Type B pancreatic cell (in vitro differentiated cells): ENCODE measurements at regions not wholly inside any gene's neighbourhood (a gene's known extent, or its start where the extent isn't known, plus 50 kb on each side); places are given as distances from the start of the nearest gene placed in this dataset.

Experiments used
- DNase-seq: peaks from one replicate; pipeline ENCODE4 v3.0.0; 2021; ENCODE audit warnings: mixed read lengths; ENCODE audit not compliant: unreplicated experiment; ENCODE audit errors: extremely low spot score
- H3K27ac Mint-ChIP-seq: 2 replicates; pipeline ENCODE4 v1.8.0; 2021; ENCODE audit warnings: mild to moderate bottlenecking, mixed read lengths
- H3K27me3 Mint-ChIP-seq: 2 replicates; pipeline ENCODE4 v1.8.0; 2021; ENCODE audit warnings: mixed read lengths
- H3K36me3 Mint-ChIP-seq: 2 replicates; pipeline ENCODE4 v1.8.0; 2021; ENCODE audit warnings: mixed read lengths
- H3K4me1 Mint-ChIP-seq: one replicate; pipeline ENCODE4 v1.8.0; 2021; ENCODE audit warnings: mixed read lengths; ENCODE audit not compliant: unreplicated experiment
- H3K4me3 Mint-ChIP-seq: 2 replicates; pipeline ENCODE4 v1.8.0; 2021; ENCODE audit warnings: mild to moderate bottlenecking, mixed read lengths
- H3K9me3 Mint-ChIP-seq: 2 replicates; pipeline ENCODE4 v1.8.0; 2021; ENCODE audit warnings: mixed read lengths
- TF ChIP-seq, protein P1 (sequence below): fragments of 200-600 bp; sonication (generic); conservative IDR thresholded peaks from 2 replicates; pipeline ENCODE4 v1.5.0; 2021; ENCODE audit warnings: antibody characterized with exemption, mild to moderate bottlenecking

- DNase-seq = no peak
- Mint-ChIP-seq H3K27ac (no peak overlapping the region), H3K27me3 (peaks cover 22% of the 10 kb centered on the region), H3K4me1 (no peaks in the 10 kb centered on the region), H3K36me3 (no peaks in the 10 kb centered on the region), H3K4me3 (no peak overlapping the region), H3K9me3 (no peaks in the 10 kb centered on the region)
- TF ChIP-seq, protein P1, sequence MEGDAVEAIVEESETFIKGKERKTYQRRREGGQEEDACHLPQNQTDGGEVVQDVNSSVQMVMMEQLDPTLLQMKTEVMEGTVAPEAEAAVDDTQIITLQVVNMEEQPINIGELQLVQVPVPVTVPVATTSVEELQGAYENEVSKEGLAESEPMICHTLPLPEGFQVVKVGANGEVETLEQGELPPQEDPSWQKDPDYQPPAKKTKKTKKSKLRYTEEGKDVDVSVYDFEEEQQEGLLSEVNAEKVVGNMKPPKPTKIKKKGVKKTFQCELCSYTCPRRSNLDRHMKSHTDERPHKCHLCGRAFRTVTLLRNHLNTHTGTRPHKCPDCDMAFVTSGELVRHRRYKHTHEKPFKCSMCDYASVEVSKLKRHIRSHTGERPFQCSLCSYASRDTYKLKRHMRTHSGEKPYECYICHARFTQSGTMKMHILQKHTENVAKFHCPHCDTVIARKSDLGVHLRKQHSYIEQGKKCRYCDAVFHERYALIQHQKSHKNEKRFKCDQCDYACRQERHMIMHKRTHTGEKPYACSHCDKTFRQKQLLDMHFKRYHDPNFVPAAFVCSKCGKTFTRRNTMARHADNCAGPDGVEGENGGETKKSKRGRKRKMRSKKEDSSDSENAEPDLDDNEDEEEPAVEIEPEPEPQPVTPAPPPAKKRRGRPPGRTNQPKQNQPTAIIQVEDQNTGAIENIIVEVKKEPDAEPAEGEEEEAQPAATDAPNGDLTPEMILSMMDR = no peak
Observed at GRCh38 chr5:2047341-2047927, 164.7 kb upstream of the IRX4 start.

- TF ChIP-seq, protein P1 = no peak
- Mint-ChIP-seq H3K4me1 (no peaks in the 10 kb centered on the region), H3K36me3 (no peaks in the 10 kb centered on the region), H3K27me3 (peaks cover 23% of the 10 kb centered on the region), H3K27ac (no peak overlapping the region), H3K9me3 (no peaks in the 10 kb centered on the region), H3K4me3 (no peak overlapping the region)
- DNase-seq = no peak
Observed at GRCh38 chr5:2044041-2044440, 161.3 kb upstream of the IRX4 start.

DNA sequence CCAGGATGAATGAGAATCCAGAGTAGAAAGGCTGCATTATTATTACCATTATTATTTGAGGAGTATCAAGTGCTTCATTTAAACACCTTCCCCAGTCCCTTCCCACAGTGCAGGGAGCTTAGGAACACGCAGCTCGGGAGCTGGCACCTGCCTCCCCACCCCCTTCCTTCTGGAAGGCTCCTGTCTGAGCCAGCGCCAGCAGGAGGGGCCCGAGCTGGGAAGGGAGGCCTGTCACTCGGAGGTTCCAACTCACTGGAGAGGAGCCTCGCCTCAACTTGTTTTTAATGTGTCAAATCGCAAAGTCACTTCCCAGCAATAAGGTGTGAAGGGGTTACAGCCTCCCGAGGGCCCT is 156.4 kb upstream of the IRX4 start:
- no peak overlapping the region for H3K4me3 Mint-ChIP-seq
- no peak for DNase-seq
- no peaks in the 10 kb centered on the region for H3K4me1 Mint-ChIP-seq
- TF ChIP-seq, protein P1 = no peak
- H3K36me3 Mint-ChIP-seq = peaks cover 2% of the 10 kb centered on the region
- no peaks in the 10 kb centered on the region for H3K9me3 Mint-ChIP-seq
- H3K27ac Mint-ChIP-seq = no peak overlapping the region
- peaks cover 40% of the 10 kb centered on the region for H3K27me3 Mint-ChIP-seq

DNA sequence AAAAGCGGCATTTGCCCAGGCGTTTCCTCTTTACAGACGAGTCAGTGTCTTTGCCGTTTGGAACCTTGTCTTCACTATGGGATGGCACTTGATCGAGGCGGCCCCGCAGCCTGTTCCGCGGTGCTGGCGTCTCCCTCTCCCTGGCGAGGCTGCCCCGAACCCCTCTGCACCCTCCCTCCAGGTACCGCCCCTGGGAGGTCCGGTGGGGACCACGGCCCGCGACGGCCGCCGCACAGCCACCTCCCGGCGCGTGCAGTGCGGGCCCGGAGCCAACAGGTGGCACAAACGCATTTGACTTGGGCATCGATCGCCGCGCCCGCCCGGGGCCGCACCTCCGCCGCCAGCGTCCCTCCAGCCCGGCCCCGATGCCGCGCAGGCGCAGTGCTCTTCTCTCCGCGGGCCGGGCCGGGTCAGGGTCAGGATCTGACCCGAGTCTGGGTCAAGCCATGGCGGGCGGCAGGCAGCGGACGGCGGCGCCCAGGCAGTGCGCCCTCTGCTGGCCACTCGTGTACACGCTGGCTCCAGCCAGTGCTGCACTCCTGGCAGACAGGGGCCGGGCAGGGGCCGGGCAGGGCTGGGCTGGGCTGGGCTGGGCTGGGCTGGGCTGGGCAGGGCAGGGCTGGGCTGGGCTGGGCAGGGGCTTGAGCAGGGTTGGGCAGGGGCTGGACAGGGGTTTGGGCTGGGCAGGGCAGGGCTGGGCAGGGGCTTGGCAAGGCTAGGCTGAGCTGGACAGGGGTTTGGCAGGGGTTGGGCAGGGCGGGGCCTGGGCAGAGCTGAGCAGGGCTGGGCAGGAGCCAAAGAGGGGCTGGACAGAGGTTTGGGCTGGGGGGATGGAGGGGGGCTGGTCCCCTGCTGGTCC is 155.8 kb upstream of the IRX4 start:
- peak overlapping the region; percentile 51 for H3K4me3 Mint-ChIP-seq
- H3K36me3 Mint-ChIP-seq = peaks cover 3% of the 10 kb centered on the region
- TF ChIP-seq, protein P1 = peak; percentile 85
- peaks cover 38% of the 10 kb centered on the region for H3K27me3 Mint-ChIP-seq
- no peak overlapping the region for H3K27ac Mint-ChIP-seq
- DNase-seq = peak; percentile 89
- no peaks in the 10 kb centered on the region for H3K9me3 Mint-ChIP-seq
- H3K4me1 Mint-ChIP-seq = no peaks in the 10 kb centered on the region

- H3K27me3 Mint-ChIP-seq = peaks cover 53% of the 10 kb centered on the region
- H3K27ac Mint-ChIP-seq = no peak overlapping the region
- H3K4me3 Mint-ChIP-seq = peak overlapping the region; percentile 41
- H3K36me3 Mint-ChIP-seq = peaks cover 7% of the 10 kb centered on the region
- no peak for DNase-seq
- peaks cover 7% of the 10 kb centered on the region for H3K4me1 Mint-ChIP-seq
- TF ChIP-seq, protein P1 = no peak
- H3K9me3 Mint-ChIP-seq = peaks cover 6% of the 10 kb centered on the region
Observed at GRCh38 chr5:2036885-2037284, 154.2 kb upstream of the IRX4 start.
